B cell (primary cell): ENCODE measurements at regions not wholly inside any gene's neighbourhood (a gene's known extent, or its start where the extent isn't known, plus 50 kb on each side); places are given as distances from the start of the nearest gene placed in this dataset.

ENCODE experiments used
- EZH2 ChIP-seq: IDR thresholded peaks from 2 replicates; pipeline ENCODE4 v1.6.1; 2012; ENCODE audit warnings: borderline replicate concordance, low read depth, mild to moderate bottlenecking, moderate library complexity, low read length; ENCODE audit not compliant: insufficient read depth, poor library complexity, severe bottlenecking
- TF ChIP-seq, protein P1 (sequence below): fragments of 200-600 bp; IDR thresholded peaks from one replicate; pipeline ENCODE4 v1.8.0; 2022; ENCODE audit warnings: antibody characterized with exemption, mild to moderate bottlenecking

DNA sequence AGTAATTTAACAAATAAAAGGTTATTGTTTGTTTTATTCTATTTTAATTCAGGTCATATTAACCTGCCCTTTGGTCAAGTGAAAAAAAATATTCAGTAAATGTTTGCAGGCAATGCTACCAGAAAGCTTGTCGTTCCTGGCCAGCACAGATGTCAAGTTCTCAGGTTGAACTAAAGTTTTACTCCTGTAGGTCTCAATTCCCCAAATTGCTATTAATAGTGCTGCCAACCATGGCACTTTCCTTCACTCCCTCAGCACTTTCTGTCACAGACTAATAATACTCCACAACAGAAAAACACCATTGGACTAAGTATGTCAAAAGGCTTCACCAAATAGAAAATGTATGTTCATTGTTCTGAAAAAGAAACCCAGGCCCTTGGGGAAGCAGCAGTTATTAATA, 79.2 kb upstream of the C4orf54 start:
- TF ChIP-seq, protein P1, sequence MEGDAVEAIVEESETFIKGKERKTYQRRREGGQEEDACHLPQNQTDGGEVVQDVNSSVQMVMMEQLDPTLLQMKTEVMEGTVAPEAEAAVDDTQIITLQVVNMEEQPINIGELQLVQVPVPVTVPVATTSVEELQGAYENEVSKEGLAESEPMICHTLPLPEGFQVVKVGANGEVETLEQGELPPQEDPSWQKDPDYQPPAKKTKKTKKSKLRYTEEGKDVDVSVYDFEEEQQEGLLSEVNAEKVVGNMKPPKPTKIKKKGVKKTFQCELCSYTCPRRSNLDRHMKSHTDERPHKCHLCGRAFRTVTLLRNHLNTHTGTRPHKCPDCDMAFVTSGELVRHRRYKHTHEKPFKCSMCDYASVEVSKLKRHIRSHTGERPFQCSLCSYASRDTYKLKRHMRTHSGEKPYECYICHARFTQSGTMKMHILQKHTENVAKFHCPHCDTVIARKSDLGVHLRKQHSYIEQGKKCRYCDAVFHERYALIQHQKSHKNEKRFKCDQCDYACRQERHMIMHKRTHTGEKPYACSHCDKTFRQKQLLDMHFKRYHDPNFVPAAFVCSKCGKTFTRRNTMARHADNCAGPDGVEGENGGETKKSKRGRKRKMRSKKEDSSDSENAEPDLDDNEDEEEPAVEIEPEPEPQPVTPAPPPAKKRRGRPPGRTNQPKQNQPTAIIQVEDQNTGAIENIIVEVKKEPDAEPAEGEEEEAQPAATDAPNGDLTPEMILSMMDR: no peak
- no peak for TF ChIP-seq EZH2
